H9 (cell line): ENCODE measurements at regions not wholly inside any gene's neighbourhood (a gene's known extent, or its start where the extent isn't known, plus 50 kb on each side); places are given as distances from the start of the nearest gene placed in this dataset.

Experiments used
- DNase-seq: peaks from one replicate; pipeline ENCODE4 v3.0.0-alpha.2; 2017
- H2AFZ ChIP-seq: one replicate; pipeline ENCODE4 v1.6.1; 2013; ENCODE audit warnings: mild to moderate bottlenecking, low read length, control low read depth, moderate library complexity
- H2AK5ac ChIP-seq: 2 replicates; pipeline ENCODE4 v1.6.1; 2013; ENCODE audit warnings: low read length, control low read depth, mixed read lengths; ENCODE audit not compliant: insufficient read length
- H2BK120ac ChIP-seq: one replicate; pipeline ENCODE4 v1.6.1; 2013; ENCODE audit warnings: low read depth, mild to moderate bottlenecking, low read length, control low read depth, inconsistent platforms; ENCODE audit not compliant: poor library complexity, severe bottlenecking
- H2BK12ac ChIP-seq: 2 replicates; pipeline ENCODE4 v1.6.1; 2013; ENCODE audit warnings: low read length, control low read depth, mixed read lengths, low read depth; ENCODE audit not compliant: insufficient read length
- H2BK15ac ChIP-seq: 2 replicates; pipeline ENCODE4 v1.6.1; 2013; ENCODE audit warnings: low read depth, low read length, control low read depth
- H2BK20ac ChIP-seq: one replicate; pipeline ENCODE4 v1.6.1; 2013; ENCODE audit warnings: low read depth, mild to moderate bottlenecking, low read length, control low read depth, inconsistent platforms; ENCODE audit not compliant: poor library complexity, severe bottlenecking
- H2BK5ac ChIP-seq: 2 replicates; pipeline ENCODE4 v1.6.1; 2013; ENCODE audit warnings: low read length, control low read depth, mixed read lengths; ENCODE audit not compliant: insufficient read length
- H3K14ac ChIP-seq: 2 replicates; pipeline ENCODE4 v1.6.1; 2013; ENCODE audit warnings: low read length, control low read depth; ENCODE audit not compliant: insufficient read depth
- H3K18ac ChIP-seq: 2 replicates; pipeline ENCODE4 v1.6.1; 2013; ENCODE audit warnings: low read depth, mild to moderate bottlenecking, mixed read lengths, low read length, control low read depth; ENCODE audit not compliant: insufficient read length
- H3K23ac ChIP-seq: 2 replicates; pipeline ENCODE4 v1.6.1; 2013; ENCODE audit warnings: low read length, control low read depth, mixed read lengths, low read depth; ENCODE audit not compliant: insufficient read length
- H3K23me2 ChIP-seq: 2 replicates; pipeline ENCODE4 v1.6.1; 2013; ENCODE audit warnings: low read depth, mild to moderate bottlenecking, mixed read lengths, low read length, control low read depth; ENCODE audit not compliant: insufficient read length, poor library complexity, severe bottlenecking
- H3K27ac ChIP-seq: 2 replicates; pipeline ENCODE4 v1.5.1; 2013; ENCODE audit warnings: low read length, control low read depth, mixed read lengths, low read depth; ENCODE audit not compliant: insufficient read length
- H3K27me3 ChIP-seq: 2 replicates; pipeline ENCODE4 v1.6.1; 2013; ENCODE audit warnings: low read length, control low read depth, inconsistent platforms; ENCODE audit not compliant: insufficient read depth
- H3K4ac ChIP-seq: 2 replicates; pipeline ENCODE4 v1.6.1; 2013; ENCODE audit warnings: low read depth, mild to moderate bottlenecking, control low read depth, inconsistent platforms, low read length, moderate library complexity
- H3K4me1 ChIP-seq: 2 replicates; pipeline ENCODE4 v1.6.1; 2013; ENCODE audit warnings: low read length, control low read depth, inconsistent platforms; ENCODE audit not compliant: insufficient read depth
- H3K4me2 ChIP-seq: 2 replicates; pipeline ENCODE4 v1.6.1; 2013; ENCODE audit warnings: low read length, control low read depth, mixed read lengths; ENCODE audit not compliant: insufficient read length, insufficient read depth
- H3K56ac ChIP-seq: 2 replicates; pipeline ENCODE4 v1.6.1; 2013; ENCODE audit warnings: low read depth, mild to moderate bottlenecking, mixed read lengths, low read length, control low read depth; ENCODE audit not compliant: insufficient read length
- H3K79me1 ChIP-seq: 2 replicates; pipeline ENCODE4 v1.6.1; 2013; ENCODE audit warnings: low read depth, mild to moderate bottlenecking, moderate library complexity, low read length, control low read depth, inconsistent platforms; ENCODE audit not compliant: insufficient read depth, poor library complexity, severe bottlenecking
- H3K79me2 ChIP-seq: 2 replicates; pipeline ENCODE4 v1.6.1; 2013; ENCODE audit warnings: low read length, control low read depth, inconsistent platforms; ENCODE audit not compliant: insufficient read depth
- H3K9ac ChIP-seq: 2 replicates; pipeline ENCODE4 v1.6.1; 2013; ENCODE audit warnings: low read length, control low read depth, mixed read lengths; ENCODE audit not compliant: insufficient read length; ENCODE audit errors: extremely low read depth
- H3K9me3 ChIP-seq: one replicate; pipeline ENCODE4 v1.6.1; 2013; ENCODE audit warnings: low read depth, low read length, inconsistent platforms; ENCODE audit not compliant: control insufficient read depth
- H3T11ph ChIP-seq: one replicate; pipeline ENCODE4 v1.6.1; 2013; ENCODE audit warnings: mild to moderate bottlenecking, low read length, control low read depth, inconsistent platforms
- H4K20me1 ChIP-seq: one replicate; pipeline ENCODE4 v1.6.1; 2013; ENCODE audit not compliant: control insufficient read depth, insufficient read length, insufficient read depth
- H4K5ac ChIP-seq: 2 replicates; pipeline ENCODE4 v1.6.1; 2013; ENCODE audit warnings: low read depth, mild to moderate bottlenecking, mixed read lengths, low read length, control low read depth; ENCODE audit not compliant: insufficient read length
- H4K8ac ChIP-seq: replicated peaks from 2 replicates; pipeline ENCODE4 v1.6.1; 2013; ENCODE audit warnings: low read length, control low read depth, mixed read lengths, low read depth; ENCODE audit not compliant: insufficient read length
- H4K91ac ChIP-seq: 2 replicates; pipeline ENCODE4 v1.6.1; 2013; ENCODE audit warnings: low read depth, mild to moderate bottlenecking, moderate library complexity, mixed read lengths, low read length, control low read depth; ENCODE audit not compliant: insufficient read length
- H3K27ac Mint-ChIP-seq, 3 experiments: 2 replicates in 2 of 3; 3 replicates in 1 of 3; pipeline ENCODE4 v1.8.0; 2020 to 2021; ENCODE audit warnings: mixed read lengths in 3 of 3, mild to moderate bottlenecking in 1 of 3, moderate library complexity in 1 of 3
- H3K27me3 Mint-ChIP-seq: 2 replicates; pipeline ENCODE4 v1.8.0; 2021; ENCODE audit warnings: low read depth, mild to moderate bottlenecking, moderate library complexity, mixed read lengths
- H3K36me3 Mint-ChIP-seq, 3 experiments: 2 replicates in 2 of 3; 3 replicates in 1 of 3; pipeline ENCODE4 v1.8.0; 2020 to 2021; ENCODE audit warnings: low read depth in 3 of 3, mixed read lengths in 3 of 3; ENCODE audit not compliant: insufficient read depth in 1 of 3
- H3K4me1 Mint-ChIP-seq, 2 experiments: 2 replicates each; pipeline ENCODE4 v1.8.0; 2020; ENCODE audit warnings: mixed read lengths in 2 of 2
- H3K4me3 Mint-ChIP-seq, 2 experiments: 2 replicates in 1 of 2; 3 replicates in 1 of 2; pipeline ENCODE4 v1.8.0; 2020 to 2021; ENCODE audit warnings: mild to moderate bottlenecking in 2 of 2, mixed read lengths in 2 of 2, moderate library complexity in 1 of 2
- H3K9me3 Mint-ChIP-seq, 2 experiments: 2 replicates in 1 of 2; 3 replicates in 1 of 2; pipeline ENCODE4 v1.8.0; 2020; ENCODE audit warnings: mild to moderate bottlenecking in 2 of 2, mixed read lengths in 2 of 2, moderate library complexity in 1 of 2
- CTCF ChIP-seq: fragments of 200-600 bp; sonication (generic); conservative IDR thresholded peaks from 3 replicates; pipeline ENCODE4 v1.8.0; 2021; ENCODE audit warnings: antibody characterized with exemption, mild to moderate bottlenecking
- WGBS: extraction: QIAGEN DNeasy Blood & Tissue Kit; methylation state at CpG from one replicate; pipeline ENCODE4 v1.1.7; 2013; ENCODE audit warnings: missing lambda C conversion rate, low lambda C conversion rate, mixed read lengths; ENCODE audit not compliant: insufficient read length; ENCODE audit errors: extremely low coverage; 5-methylcytosine and 5-hydroxymethylcytosine counted together

- no peak overlapping the region for H2BK15ac ChIP-seq
- H3K27ac ChIP-seq = no peak overlapping the region
- no peak overlapping the region for H2AK5ac ChIP-seq
- no peak overlapping the region for H2BK20ac ChIP-seq
- no peak for TF ChIP-seq CTCF
- no peak overlapping the region for H3K4ac ChIP-seq
- no peaks in the 10 kb centered on the region for H3K4me1 Mint-ChIP-seq
- no peak for DNase-seq
- H2BK12ac ChIP-seq = no peak overlapping the region
- H3K27me3 ChIP-seq = no peaks in the 10 kb centered on the region
- H3K27ac Mint-ChIP-seq = no peak overlapping the region
- H3K4me1 ChIP-seq = no peaks in the 10 kb centered on the region
- H3K9ac ChIP-seq = no peak overlapping the region
- no peak overlapping the region for H4K8ac ChIP-seq
- no peaks in the 10 kb centered on the region for H4K20me1 ChIP-seq
- H3K23ac ChIP-seq = no peak overlapping the region
- H4K91ac ChIP-seq = no peak overlapping the region
- H2AFZ ChIP-seq = no peak overlapping the region
- no peak overlapping the region for H3K14ac ChIP-seq
- H3K4me3 Mint-ChIP-seq = no peak overlapping the region
- WGBS = no CpG with 5 or more reads among the region's 13 CpGs
- H4K5ac ChIP-seq = no peak overlapping the region
- H3K9me3 ChIP-seq = no peaks in the 10 kb centered on the region
- no peaks in the 10 kb centered on the region for H3K23me2 ChIP-seq
- no peak overlapping the region for H3K4me2 ChIP-seq
- no peak overlapping the region for H2BK5ac ChIP-seq
- H3K36me3 Mint-ChIP-seq = peaks cover 0 to 17% (median 10%) of the 10 kb centered on the region in 3 experiments; a peak in 6 of 7 replicates
- no peaks in the 10 kb centered on the region for H3K79me1 ChIP-seq
- no peaks in the 10 kb centered on the region for H3K79me2 ChIP-seq
- H3K18ac ChIP-seq = no peak overlapping the region
- H3K27me3 Mint-ChIP-seq = no peaks in the 10 kb centered on the region
- no peak overlapping the region for H2BK120ac ChIP-seq
- H3K9me3 Mint-ChIP-seq = peaks cover 14 to 21% of the 10 kb centered on the region in 2 experiments; a peak in 4 of 5 replicates
- no peak overlapping the region for H3T11ph ChIP-seq
- H3K56ac ChIP-seq = no peak overlapping the region
These were observed 219.0 kb downstream of the THBS2 start for GRCh38 chr6:169034516-169035167.
